ENCODE measurements at regions not wholly inside any gene's neighbourhood (a gene's known extent, or its start where the extent isn't known, plus 50 kb on each side); places are given as distances from the start of the nearest gene placed in this dataset.

GRCh38 chr5:176151281-176151680 is 86.9 kb upstream of the SIMC1 start:
- DNase-seq: no peak

GRCh38 chr5:176152191-176152929 is 85.9 kb upstream of the SIMC1 start:
- no peak for DNase-seq

- no peak for DNase-seq
These were observed 85.3 kb upstream of the SIMC1 start for GRCh38 chr5:176152930-176153311.

GRCh38 chr5:176153741-176154140 is 84.5 kb upstream of the SIMC1 start:
- no peak for DNase-seq

- no peak for DNase-seq
These were observed 83.4 kb upstream of the SIMC1 start for GRCh38 chr5:176154821-176155220.

- DNase-seq: no peak
These were observed 82.3 kb upstream of the SIMC1 start for GRCh38 chr5:176155922-176156359.

- no peak for DNase-seq
These were observed 80.6 kb upstream of the SIMC1 start for GRCh38 chr5:176157656-176158055.

- DNase-seq: no peak
These were observed 76.8 kb upstream of the SIMC1 start for GRCh38 chr5:176161431-176161830.

GRCh38 chr5:176162198-176162597 is 76.0 kb upstream of the SIMC1 start:
- DNase-seq: no peak

- DNase-seq: no peak
These were observed 75.3 kb upstream of the SIMC1 start for GRCh38 chr5:176162888-176163287.

GRCh38 chr5:176166427-176166826 is 71.8 kb upstream of the SIMC1 start:
- no peak for DNase-seq

GRCh38 chr5:176167800-176168199 is 70.4 kb upstream of the SIMC1 start:
- DNase-seq: no peak

GRCh38 chr5:176169393-176170063 is 68.7 kb upstream of the SIMC1 start:
- DNase-seq: no peak

- no peak for DNase-seq
These were observed 68.1 kb upstream of the SIMC1 start for GRCh38 chr5:176170084-176170483.

GRCh38 chr5:176171171-176171760 is 67.0 kb upstream of the SIMC1 start:
- DNase-seq: no peak

- DNase-seq: no peak
These were observed 66.0 kb upstream of the SIMC1 start for GRCh38 chr5:176172246-176172645.

GRCh38 chr5:176173647-176174046 is 64.6 kb upstream of the SIMC1 start:
- no peak for DNase-seq

- no peak for DNase-seq
These were observed 63.7 kb upstream of the SIMC1 start for GRCh38 chr5:176174345-176175025.

GRCh38 chr5:176175101-176175852 is 62.9 kb upstream of the SIMC1 start:
- no peak for DNase-seq

- DNase-seq: no peak
These were observed 62.0 kb upstream of the SIMC1 start for GRCh38 chr5:176176231-176176630.

GRCh38 chr5:176178789-176179188 is 59.4 kb upstream of the SIMC1 start:
- DNase-seq: no peak

- DNase-seq: no peak
These were observed 57.9 kb upstream of the SIMC1 start for GRCh38 chr5:176180339-176180738.

- no peak for DNase-seq
These were observed 57.4 kb upstream of the SIMC1 start for GRCh38 chr5:176180781-176181180.
